ENCODE measurements at regions not wholly inside any gene's neighbourhood (a gene's known extent, or its start where the extent isn't known, plus 50 kb on each side); places are given as distances from the start of the nearest gene placed in this dataset.

DNA sequence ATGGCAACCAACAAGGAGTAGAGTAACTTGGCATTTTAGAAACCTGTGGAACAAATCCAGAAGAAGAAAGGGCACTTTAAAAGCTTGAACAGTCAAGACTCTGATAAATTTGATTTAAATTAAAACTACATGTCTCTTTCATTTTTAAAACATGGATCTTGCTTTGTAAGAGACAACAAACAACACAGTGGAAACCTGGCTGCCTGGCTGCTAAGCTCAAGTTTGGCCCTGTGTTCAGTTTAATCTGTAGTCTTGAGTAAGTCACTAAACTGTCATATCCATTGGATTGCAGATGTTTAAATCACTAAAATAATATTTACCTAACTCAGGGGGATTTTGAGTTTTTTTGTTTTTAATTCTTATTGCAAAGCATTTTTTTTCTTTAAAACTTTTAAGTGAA, 374.9 kb upstream of the SEMA3D start:
- no peak for DNase-seq

DNA sequence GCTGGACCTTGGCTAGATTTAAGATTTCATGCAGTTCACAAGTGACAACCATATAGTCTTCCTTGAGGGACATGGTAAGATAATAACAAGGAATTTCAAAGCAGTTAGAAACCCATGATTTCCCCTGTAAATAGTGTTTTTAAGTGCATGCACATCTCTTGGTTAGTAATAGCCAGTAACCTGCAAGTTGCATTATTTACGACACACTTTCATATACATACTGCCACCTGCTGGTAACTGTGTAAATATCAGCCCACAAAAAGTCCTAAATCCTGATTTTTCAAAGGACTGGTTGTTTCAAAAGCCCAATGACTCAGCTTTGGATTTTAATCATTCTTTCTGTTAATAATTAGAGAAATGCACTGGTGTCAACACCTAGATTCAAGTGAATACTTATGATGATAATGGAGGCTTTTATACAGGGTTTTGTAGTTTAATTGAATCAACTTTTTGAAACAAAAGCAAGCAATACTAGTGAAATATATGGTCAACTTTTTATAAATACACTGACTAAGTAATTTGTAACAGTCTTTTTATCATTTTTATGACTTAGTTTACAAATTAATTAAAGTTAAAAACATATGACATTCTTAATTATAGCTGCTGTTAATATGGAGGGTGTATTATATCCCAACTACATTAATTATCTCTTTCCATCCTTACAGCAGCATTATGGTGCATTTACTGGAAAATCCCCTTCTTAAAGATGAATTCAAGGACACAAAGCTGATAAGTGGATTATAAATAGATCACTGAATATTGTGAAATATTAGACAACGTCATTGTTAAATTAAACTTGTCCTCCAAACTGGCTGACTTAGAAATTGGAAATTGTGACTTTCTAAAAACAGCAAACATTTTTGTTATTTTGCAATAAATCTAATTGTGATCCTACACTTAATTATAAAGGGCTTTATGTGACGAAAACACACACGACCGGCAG, 367.7 kb upstream of the SEMA3D start:
- DNase-seq = peak; percentile 34

DNA sequence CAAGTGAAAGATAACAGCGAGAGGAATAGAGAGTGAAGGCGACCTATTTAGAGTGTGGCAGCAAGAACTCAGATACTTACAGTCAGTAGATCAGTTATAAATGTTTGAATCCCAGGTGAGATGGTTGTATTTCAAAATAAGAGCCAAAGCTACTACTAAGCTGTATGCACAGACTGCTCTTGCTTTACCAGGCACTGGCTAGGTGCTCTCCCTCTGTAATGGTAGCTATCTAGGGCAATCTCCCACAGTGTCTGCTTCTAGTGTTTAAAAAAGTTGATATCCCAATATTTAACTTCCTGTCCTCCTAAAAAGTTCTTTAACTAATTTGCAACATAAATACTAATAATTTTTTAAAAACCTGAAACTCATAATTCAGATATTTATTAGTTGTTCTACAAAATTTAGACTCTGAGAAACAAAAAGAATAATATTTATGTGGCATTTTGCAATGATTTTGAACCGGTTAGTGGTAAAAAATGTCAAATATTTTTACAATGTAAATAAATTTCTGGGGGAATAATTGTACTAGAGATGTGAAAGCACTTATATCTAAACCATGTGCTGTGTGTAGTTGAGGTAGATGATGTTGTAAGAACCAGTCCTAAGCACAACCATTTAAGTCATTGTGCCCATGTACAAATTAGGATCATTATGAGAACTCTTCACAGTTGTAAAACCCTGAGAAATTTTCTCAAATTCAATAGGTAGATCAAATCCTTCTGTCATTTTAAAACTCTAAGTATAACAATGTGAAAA, 349.3 kb upstream of the SEMA3D start:
- DNase-seq = no peak

DNA sequence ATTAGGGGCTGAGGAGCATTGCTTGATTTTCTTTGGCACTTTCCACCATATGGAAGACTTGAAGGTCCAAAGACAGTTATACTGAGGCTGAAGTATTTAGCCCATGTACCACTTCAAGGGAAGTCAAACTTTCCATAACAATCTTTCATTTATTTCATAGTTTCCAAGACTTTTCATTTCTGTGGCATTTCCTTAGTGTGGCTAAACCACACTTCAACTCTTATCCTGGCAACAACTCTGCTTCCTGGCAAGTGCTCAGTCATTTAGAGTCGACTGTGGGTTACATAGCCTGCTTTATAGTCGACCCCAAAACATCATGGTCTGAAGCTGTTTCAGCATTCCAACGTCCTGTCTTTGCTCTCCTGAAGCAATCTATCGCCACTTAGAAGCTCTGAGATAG, 343.0 kb upstream of the SEMA3D start:
- no peak for DNase-seq

DNA sequence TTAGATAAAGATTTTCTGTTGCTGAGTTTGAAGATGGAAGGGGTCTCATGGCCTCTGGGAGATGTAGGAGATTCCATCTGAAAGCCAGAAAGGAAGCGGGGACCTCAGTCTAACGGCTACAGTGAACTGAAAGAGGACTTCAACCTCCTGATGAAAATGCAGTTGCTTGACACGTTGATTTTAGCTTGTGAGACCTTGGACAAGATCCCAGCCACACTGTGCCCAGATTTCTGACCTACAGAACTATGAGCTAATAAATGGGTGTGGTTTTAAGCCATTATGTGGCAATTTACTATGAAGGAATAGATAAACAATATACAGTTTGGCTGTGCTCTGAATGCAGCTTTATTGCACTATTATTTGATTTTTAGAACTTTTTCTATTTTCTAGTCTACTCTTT, 342.3 kb upstream of the SEMA3D start:
- DNase-seq = no peak

DNA sequence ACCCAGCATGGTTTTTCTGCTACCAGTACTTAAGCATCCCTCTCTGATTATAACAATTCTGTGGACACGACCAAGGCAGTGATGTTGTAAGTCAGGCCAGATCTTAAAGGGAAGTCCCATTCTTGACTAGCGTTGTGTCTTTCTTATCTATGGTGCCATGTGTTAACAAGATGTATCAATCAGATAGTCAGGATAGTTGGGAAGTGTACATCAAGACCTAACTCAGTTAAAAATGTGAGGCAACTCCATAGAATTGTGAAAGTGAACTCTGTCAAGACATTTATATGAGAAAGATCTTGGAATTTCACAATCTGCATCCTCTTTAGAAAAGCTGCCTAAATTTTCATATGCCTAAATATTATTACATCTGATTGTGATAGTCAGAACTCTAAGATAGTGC, 341.7 kb upstream of the SEMA3D start:
- DNase-seq = no peak

DNA sequence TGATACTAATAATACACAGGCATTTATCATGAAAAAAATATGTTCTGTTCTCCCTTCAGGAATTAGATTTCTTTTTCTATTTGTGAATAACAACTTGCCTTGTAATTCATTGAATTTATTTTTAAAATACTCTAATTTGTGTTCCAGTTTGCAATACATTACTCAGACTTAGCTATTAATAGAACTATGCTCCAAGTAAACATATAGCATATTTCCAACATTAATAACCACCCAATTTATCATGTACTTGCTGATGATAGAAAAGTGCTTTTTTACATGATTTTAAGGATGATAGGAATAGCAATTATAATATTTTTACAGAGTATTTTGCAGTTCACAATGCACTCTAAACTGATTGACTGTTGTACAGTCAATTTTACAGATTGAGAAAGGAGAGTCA, 338.8 kb upstream of the SEMA3D start:
- DNase-seq = no peak

DNA sequence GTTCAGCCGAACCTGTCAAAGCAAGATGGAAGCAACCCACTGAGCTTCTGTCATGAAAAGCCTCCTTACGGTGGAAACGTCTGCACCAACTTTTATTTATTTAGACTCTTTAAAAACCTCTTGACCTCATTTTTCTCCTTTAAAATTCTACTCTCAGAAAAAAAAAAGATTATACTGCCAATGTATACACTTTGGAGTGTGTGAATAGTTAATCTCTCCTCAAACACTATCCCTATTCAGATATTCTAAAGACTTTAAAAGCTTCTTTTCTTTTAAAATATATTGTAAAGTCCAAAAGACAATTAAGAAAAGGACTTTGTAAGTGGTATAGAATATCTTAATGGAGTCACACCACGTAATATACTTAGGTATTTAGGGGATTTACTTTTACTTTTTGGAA, 335.2 kb upstream of the SEMA3D start:
- no peak for DNase-seq

DNA sequence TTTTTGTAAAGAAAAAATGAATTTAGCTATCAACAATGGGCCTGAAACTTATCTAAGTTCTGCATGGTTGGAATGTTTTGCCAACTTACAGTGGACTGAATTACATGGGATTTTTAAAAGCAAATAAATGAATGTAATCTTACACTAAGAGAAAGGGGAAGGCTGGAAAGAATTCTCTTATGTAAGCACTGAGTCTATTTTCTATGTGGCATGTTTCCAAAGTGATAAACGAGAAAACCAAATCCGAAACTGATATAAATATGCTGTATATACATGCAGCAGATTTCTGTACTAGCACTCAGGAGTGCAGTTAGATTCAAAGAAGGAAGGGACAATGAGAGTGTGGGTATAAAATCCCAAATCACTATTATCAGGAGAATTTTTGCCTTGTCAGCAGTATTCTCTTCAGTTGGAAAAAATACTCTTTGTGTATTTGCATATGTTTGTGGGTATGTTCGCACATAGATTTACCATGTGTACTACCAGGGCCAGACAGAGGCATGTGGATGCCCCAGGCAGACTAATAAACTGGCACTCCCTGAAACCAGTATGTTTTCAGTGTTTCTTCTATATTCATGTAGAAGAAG, 334.3 kb upstream of the SEMA3D start:
- no peak for DNase-seq

DNA sequence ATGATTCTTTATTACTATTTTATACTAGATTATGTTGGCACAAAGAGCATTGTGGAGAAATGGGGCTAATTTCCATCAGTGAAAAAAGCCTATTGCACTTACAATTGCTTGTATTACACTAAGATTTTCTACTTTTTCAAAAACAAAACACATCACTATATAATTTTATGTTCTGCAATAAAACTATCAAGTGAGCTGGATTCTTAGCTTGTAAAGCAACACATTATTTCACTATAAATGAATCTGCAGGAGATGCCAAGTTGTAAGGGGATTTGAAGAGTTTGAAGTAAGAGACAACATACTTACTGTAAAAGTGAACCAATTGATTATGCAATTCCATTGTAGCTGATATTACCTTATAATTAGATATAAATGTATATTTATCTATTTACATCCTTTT, 333.3 kb upstream of the SEMA3D start:
- DNase-seq = no peak

DNA sequence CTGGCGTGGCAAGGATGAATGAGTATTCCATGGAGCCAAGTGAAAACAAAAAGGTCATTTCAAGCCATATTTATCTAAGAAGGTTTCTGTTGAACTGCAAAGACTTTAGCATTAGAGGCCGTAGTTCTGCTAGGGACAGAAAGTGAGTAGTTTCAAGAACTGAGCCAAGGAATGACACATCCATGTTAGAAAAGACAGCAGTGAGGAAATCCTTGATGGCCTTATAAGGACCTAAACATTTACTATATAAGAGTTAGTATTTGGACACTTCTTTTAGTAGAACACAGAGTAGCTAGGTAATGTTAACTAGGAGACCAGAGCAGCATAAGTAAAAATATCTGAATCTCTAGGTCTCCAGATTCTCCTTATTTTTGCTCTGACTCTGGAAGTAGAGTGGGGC, 329.8 kb upstream of the SEMA3D start:
- no peak for DNase-seq

DNA sequence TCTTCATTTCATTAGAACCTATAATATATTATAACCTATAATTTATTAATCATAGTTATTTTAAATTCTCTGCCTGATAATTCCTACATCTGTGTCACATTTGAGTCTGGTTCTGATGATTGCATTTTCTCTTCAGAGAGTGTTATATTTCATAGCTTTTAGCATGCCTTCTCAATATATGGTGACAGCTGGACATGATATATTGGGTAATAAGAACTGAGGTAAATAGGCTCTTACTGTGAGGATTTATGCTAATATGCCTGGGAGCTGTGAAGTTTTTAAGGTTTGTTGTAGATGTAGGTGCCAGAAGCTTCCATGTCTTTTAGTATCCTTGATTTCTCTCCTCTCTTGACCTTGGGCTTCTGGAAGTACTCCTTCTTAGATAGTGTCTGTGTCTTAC, 325.9 kb upstream of the SEMA3D start:
- no peak for DNase-seq

DNA sequence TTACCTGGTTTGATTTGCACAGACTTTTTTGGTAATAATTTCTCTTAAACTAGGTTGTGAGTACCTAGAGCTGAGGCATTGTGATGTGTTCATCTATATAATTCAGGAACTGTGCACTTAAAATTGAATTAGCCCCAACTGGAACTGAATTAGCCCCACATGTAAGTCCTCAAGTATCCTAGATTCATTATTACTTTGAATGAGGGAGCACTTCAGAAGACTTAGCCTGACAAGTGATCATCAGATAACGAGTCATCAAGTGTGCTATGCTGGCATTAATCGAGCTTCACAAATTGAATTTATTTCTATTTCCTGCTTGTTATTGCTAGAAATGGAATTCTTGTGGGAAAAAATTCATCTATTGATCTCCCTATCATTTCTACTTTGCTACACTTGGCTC, 323.4 kb upstream of the SEMA3D start:
- no peak for DNase-seq

DNA sequence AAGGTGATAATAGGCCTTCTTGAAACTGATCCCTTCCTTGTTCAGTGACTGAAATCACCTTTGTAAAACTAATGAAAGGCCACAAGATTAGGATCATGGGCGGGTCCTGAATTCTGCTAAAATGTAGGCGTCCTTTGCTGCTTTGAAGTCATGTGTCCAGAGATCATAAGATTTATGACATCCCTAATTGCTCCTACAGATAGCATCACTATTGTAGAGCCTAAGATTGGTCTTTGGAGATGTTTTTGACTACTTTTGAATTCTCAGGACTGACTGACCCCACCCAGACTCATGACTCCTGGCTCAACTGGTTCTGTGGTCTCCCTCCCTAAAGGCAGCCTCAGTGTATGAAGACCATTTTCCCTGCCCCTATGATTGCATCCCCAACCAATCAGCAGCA, 322.6 kb upstream of the SEMA3D start:
- no peak for DNase-seq

DNA sequence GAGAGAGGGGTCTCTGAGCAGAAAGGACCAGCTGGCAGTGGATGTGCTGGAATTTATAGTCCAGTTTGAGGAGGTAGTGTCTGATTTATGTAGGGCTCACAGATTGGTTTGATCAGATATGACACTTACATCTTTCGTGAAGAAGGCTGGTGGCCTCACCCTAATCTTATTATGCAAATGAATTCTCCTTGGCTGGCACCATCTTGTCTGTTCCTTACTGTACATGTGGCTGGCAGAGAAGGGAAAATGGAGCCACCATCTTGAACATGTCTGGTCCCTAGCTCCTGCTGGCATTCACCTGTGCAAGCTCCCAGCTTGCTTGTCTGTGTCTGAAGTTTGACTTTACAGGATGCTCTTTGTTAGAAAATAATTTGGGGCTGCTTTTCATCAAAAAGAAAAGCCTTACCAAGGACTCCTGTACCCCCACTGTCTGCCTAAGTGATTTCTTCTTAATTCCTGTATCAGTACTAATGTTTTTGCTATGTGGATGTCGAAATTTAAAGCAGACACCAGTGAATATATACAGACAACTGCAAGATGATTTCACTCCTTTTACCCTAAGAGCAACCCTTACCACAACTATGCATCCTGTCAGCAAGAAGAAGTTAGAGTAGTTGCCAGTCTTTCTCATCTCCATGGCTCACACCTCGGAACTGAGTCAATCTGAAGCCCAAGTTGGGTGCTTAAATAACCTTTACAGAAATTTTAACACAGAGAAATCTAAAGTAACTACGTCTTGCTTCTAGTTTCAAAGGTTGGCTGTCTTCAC, 322.0 kb upstream of the SEMA3D start:
- no peak for DNase-seq

DNA sequence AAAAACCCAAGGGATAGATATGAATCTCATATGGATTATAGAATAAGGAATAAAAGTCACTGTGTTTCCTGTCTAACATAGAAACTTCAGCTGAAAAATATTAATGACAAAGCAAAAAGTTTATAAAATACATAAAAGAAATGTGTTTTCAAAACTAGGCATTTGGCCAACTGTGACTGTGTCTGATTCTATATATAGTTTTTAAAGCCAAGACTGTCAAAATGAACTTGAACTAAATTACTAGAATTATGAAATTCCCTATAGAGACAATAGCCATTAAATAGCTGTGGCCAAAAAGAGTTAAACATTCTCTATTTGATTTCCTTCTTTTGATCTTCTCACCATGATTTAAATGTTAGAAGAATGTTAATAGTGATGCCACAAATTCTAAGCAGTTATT, 311.2 kb upstream of the SEMA3D start:
- DNase-seq = no peak

DNA sequence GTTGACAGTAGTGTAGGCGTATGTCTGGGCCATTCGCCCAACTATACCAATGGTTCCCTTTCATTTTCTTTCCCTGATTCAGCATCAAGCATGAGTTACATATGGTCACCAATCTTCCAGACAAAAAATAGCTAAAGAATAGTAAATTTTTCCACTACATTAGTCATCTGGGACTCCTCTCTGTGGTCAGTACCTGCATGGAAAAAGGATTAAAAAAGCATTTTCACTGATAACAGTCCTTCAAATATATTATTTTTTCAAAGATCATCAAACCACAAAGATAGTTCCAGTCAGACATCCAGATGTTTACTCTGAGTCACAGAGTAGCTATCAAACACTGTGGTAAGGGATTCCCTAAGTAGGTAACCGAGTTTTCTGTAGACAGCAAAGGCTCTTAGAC, 302.6 kb upstream of the SEMA3D start:
- DNase-seq = no peak

DNA sequence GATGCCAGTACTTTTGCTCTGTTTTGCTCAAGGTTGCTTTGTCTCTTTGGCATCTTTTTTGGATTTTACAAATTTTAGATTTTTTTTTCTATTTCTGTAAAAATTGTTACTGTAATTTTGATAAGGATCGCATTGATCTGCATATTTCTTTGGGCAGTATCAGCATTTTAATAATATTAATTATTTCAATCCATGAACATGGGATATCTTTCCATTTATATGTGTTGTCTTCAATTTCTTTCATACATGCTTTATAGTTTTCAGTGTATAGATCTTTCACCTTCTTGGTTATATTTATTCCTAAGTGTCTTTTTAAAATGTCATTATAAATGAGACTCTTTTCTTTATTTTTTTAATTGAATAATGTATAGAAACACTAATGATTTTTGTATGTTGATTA, 301.6 kb upstream of the SEMA3D start:
- DNase-seq = no peak

DNA sequence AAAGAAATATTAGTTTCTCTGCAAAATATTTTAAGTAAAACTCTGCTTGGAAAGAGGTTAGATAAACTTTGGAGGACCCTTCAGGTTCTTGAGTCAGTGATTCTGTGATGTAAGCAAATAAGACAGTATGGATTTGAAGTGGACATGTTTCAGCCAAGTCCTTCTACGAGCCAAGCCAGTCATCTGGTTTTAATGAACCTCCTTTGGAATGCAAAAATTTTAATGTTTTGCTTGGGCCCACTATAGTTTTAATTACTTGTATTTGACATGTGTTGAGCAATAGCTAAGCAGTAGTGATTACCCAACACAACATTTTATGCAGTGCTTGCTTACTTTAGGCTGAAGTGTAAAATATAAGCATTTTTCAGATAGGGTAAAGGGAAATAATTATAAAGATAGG, 296.3 kb upstream of the SEMA3D start:
- DNase-seq = no peak

DNA sequence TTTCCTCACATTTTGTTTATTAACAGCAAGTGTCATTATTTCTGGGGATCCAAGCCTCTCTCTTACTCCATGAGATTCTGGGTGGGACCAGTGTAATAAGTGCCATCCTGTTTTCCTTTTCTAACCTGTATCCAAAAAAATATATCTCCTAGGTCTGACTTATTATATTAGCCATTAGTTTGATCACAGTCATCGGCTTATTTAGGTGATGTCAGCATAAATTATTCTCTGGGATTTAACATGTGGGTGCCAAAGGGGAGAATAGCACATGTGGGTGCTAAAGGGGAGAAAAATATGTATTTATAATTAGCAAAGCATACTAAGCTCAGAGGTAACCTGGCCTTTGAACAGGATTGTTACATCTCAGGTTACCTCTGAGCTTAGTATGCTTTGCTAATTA, 293.8 kb upstream of the SEMA3D start:
- DNase-seq = no peak

DNA sequence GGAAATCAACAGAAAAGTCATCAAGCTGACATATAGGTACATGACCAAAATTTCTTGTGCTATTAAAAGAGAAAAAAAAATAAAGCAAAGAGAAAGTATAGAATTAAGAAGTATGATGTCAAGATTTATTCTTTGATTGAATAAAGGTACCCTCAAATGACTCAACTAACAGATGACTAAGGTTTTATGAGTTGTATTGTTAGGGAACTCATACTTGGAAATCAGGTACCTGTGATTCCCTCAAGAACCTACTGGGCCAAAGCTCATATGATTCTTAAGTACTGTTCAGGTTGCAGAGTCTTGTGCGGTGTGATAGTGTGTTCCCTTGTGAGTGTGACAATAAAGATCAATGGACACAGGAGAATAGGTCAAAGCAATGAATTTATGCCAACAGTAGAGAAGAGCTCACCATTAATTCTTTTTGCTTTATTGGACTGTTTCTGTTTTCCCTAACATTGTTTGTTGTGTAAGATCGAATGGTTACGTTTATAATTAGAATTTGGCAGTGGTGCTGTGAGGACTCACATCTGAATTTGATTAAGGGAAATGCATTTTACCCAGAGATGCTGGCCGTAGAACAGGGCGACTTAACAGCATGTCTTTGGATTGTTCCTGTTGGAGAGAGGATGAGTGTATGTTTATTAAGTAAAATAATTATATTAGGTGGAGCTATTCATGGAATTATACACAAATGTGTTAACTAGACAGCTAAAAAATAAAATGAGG, 293.2 kb upstream of the SEMA3D start:
- DNase-seq = no peak

DNA sequence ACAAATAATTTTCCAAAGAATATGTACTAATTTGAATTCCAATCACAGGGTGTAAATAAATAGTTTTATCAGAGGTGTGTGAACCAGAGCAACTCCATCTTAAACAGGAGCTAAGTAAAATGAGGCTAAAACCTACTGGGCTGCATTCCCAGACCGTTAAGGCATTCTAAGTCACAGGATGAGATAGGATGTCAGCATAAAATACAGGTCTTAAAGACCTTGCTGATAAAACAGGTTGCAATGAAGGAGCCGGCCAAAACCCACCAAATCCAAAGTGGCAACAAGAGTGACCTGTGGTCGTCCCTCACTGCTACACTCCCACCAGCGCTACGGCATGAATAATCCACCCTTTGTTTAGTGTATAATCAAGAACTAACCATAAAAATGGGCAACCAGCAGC, 291.7 kb upstream of the SEMA3D start:
- DNase-seq = no peak

DNA sequence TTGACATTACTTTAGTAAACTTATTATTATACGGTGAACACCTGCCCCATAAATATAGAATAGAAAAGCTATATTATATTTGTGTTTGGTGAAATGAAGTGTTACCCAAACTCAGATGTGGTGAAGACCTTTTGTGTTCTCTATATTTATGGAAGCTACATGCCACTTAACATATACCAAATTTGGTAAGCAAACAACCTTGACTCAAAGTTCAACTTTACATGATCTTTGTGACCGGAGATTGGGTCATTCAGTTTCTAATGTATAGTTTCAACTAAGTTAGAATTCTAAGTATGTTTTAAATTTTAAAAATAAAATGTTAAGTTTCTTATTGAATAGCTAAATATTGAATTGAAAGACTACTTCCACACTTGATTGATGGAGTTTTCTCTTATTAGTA, 288.6 kb upstream of the SEMA3D start:
- no peak for DNase-seq

All from KG1 (cell line).